Loucy (cell line): ENCODE measurements at regions not wholly inside any gene's neighbourhood (a gene's known extent, or its start where the extent isn't known, plus 50 kb on each side); places are given as distances from the start of the nearest gene placed in this dataset.

Source experiments
- H2AFZ ChIP-seq: fragments of 200-600 bp; sonication (generic); 2 replicates; pipeline ENCODE4 v1.6.0; 2016; ENCODE audit warnings: antibody characterized with exemption, mild to moderate bottlenecking, low read length, moderate library complexity
- H3F3A ChIP-seq: fragments of 200-600 bp; 2 replicates; pipeline ENCODE4 v1.6.0; 2016; ENCODE audit warnings: antibody characterized with exemption, low read depth, mild to moderate bottlenecking
- H3K27me3 ChIP-seq: fragments of 200-600 bp; sonication (generic); 2 replicates; pipeline ENCODE4 v1.6.1; 2014; ENCODE audit warnings: low read length, mild to moderate bottlenecking; ENCODE audit not compliant: insufficient read depth, poor library complexity, severe bottlenecking
- H3K36me3 ChIP-seq: fragments of 200-600 bp; sonication (generic); 2 replicates; pipeline ENCODE4 v1.6.1; 2016; ENCODE audit warnings: low read length; ENCODE audit not compliant: insufficient read depth
- H3K4me1 ChIP-seq: fragments of 200-600 bp; sonication (generic); 2 replicates; pipeline ENCODE4 v1.5.1; 2014; ENCODE audit warnings: low read length, mild to moderate bottlenecking; ENCODE audit not compliant: insufficient read depth, poor library complexity, severe bottlenecking
- H3K4me2 ChIP-seq: fragments of 200-600 bp; sonication (generic); 2 replicates; pipeline ENCODE4 v1.6.0; 2014; ENCODE audit warnings: antibody characterized with exemption, low read length, low read depth, mild to moderate bottlenecking; ENCODE audit not compliant: poor library complexity, severe bottlenecking
- H3K4me3 ChIP-seq: fragments of 200-600 bp; sonication (generic); 2 replicates; pipeline ENCODE4 v1.5.1; 2014; ENCODE audit warnings: low read length, mild to moderate bottlenecking, mixed read lengths; ENCODE audit not compliant: poor library complexity, severe bottlenecking
- H3K79me2 ChIP-seq: fragments of 200-600 bp; sonication (generic); 2 replicates; pipeline ENCODE4 v1.6.1; 2014; ENCODE audit warnings: low read length; ENCODE audit not compliant: insufficient read depth
- H3K9ac ChIP-seq: fragments of 200-600 bp; sonication (generic); 2 replicates; pipeline ENCODE4 v1.6.0; 2014; ENCODE audit warnings: mild to moderate bottlenecking, low read depth, low read length, moderate library complexity; ENCODE audit not compliant: poor library complexity, severe bottlenecking
- H3K9me2 ChIP-seq: fragments of 200-600 bp; sonication (generic); replicated peaks from 2 replicates; pipeline ENCODE4 v1.6.1; 2016; ENCODE audit warnings: low read depth, low read length, mixed read lengths
- H3K9me3 ChIP-seq: fragments of 200-600 bp; sonication (generic); 2 replicates; pipeline ENCODE4 v1.6.1; 2014; ENCODE audit warnings: mild to moderate bottlenecking, antibody characterized with exemption, low read length, low read depth; ENCODE audit not compliant: insufficient read depth
- H4K20me1 ChIP-seq: fragments of 200-600 bp; sonication (generic); 2 replicates; pipeline ENCODE4 v1.6.0; 2014; ENCODE audit warnings: antibody characterized with exemption, low read length, mild to moderate bottlenecking; ENCODE audit not compliant: insufficient read depth, poor library complexity, severe bottlenecking
- EZH2phosphoT487 ChIP-seq: fragments of 200-600 bp; IDR thresholded peaks from 2 replicates; pipeline ENCODE4 v1.6.1; 2018; ENCODE audit warnings: antibody characterized with exemption, mild to moderate bottlenecking, moderate library complexity, borderline replicate concordance
- TF ChIP-seq, protein P1 (sequence below): fragments of 200-600 bp; sonication (generic); conservative IDR thresholded peaks from 2 replicates; pipeline ENCODE4 v1.5.1; 2014; ENCODE audit warnings: mild to moderate bottlenecking, antibody characterized with exemption, low read length

DNA sequence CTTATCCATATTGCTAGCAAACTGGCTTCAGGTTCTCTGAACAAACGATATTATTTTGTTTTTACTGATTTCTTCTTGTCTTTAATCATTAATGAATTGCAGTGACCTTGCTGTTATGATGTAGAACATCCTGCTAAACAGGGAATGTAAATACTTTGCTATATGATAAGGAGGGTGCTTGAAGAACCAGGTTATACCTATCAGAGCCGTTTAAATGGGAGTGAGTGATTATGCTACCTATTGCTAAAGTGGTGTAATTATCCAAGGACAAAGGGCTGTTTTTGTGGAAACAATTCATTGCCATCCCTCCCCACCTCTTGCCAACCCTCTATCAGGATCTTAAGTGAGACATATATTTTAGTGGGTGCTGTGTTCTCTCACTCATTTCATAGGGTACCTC is 788.9 kb downstream of the RPA4 start:
- no peaks in the 10 kb centered on the region for H3K79me2 ChIP-seq
- H2AFZ ChIP-seq, result no peak overlapping the region
- no peaks in the 10 kb centered on the region for H3K27me3 ChIP-seq
- H3K4me3 ChIP-seq, result no peak overlapping the region
- H3K36me3 ChIP-seq, result no peaks in the 10 kb centered on the region
- H3K4me1 ChIP-seq, result no peaks in the 10 kb centered on the region
- no peaks in the 10 kb centered on the region for H4K20me1 ChIP-seq
- H3K9me3 ChIP-seq, result no peaks in the 10 kb centered on the region
- no peak for TF ChIP-seq EZH2phosphoT487
- TF ChIP-seq, protein P1, sequence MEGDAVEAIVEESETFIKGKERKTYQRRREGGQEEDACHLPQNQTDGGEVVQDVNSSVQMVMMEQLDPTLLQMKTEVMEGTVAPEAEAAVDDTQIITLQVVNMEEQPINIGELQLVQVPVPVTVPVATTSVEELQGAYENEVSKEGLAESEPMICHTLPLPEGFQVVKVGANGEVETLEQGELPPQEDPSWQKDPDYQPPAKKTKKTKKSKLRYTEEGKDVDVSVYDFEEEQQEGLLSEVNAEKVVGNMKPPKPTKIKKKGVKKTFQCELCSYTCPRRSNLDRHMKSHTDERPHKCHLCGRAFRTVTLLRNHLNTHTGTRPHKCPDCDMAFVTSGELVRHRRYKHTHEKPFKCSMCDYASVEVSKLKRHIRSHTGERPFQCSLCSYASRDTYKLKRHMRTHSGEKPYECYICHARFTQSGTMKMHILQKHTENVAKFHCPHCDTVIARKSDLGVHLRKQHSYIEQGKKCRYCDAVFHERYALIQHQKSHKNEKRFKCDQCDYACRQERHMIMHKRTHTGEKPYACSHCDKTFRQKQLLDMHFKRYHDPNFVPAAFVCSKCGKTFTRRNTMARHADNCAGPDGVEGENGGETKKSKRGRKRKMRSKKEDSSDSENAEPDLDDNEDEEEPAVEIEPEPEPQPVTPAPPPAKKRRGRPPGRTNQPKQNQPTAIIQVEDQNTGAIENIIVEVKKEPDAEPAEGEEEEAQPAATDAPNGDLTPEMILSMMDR, result no peak
- no peak overlapping the region for H3K9ac ChIP-seq
- no peak overlapping the region for H3K4me2 ChIP-seq
- H3F3A ChIP-seq, result no peaks in the 10 kb centered on the region
- H3K9me2 ChIP-seq, result no peaks in the 10 kb centered on the region

GRCh38 chrX:97673135-97673534 is 789.4 kb downstream of the RPA4 start:
- Histone ChIP-seq H3K9me2 (no peaks in the 10 kb centered on the region), H2AFZ (no peak overlapping the region), H3K9me3 (no peaks in the 10 kb centered on the region), H3K36me3 (no peaks in the 10 kb centered on the region), H3K79me2 (no peaks in the 10 kb centered on the region), H3K9ac (no peak overlapping the region), H3F3A (no peaks in the 10 kb centered on the region), H3K4me3 (no peak overlapping the region), H3K4me2 (no peak overlapping the region), H3K4me1 (no peaks in the 10 kb centered on the region), H3K27me3 (no peaks in the 10 kb centered on the region), H4K20me1 (no peaks in the 10 kb centered on the region)
- TF ChIP-seq, protein P1, result no peak
- TF ChIP-seq EZH2phosphoT487, result no peak

DNA sequence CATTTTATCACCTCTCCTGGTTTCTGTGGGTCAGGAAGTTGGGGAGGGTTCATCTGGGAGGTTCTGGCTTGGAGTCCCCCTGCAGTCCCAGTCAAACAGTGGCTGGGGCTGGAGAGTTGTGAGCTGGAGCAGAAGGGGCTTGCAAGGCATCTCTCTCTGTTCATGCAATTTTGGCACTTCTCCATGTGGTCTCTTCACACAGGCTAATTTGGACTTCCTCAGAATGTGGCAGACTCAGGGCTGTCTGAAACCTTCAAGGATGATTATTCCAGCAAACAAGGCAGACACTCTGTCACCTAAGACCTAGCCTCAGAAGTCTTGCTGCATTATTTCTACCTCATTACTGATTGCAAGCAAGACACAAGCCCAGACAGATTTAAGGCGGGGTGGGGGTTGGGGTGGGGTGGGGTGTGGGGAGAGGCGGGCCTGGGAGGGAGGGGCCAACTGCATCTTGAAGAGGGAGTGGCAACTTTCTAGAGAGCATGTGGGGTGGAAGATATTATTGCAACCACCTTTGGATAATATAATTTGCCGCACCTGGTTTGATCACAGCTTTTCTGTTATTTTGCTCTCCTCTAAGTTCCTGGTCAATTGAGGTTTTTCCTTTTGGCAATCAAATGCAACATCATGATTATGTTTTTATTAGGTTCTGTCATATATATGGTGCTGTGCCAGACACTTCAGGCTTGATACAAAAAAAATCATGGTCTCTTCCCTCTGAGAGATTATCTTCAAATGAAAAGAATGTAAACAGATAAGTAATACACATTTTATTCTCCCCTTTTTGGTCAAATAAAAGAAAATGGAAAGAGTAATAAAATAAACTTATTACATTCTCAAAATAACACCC is 799.5 kb downstream of the RPA4 start:
- Histone ChIP-seq H3K4me1 (no peaks in the 10 kb centered on the region), H3K4me3 (no peak overlapping the region), H3K9me3 (no peaks in the 10 kb centered on the region), H3K9ac (no peak overlapping the region), H2AFZ (no peak overlapping the region), H4K20me1 (no peaks in the 10 kb centered on the region), H3K79me2 (no peaks in the 10 kb centered on the region), H3K27me3 (no peaks in the 10 kb centered on the region), H3F3A (no peaks in the 10 kb centered on the region), H3K9me2 (no peaks in the 10 kb centered on the region), H3K4me2 (no peak overlapping the region), H3K36me3 (no peaks in the 10 kb centered on the region)
- TF ChIP-seq, protein P1, result no peak
- no peak for TF ChIP-seq EZH2phosphoT487
